Activated naive CD8-positive, alpha-beta T cell treated with anti-CD3 and anti-CD28 coated beads for 36 hours (primary cell): ENCODE measurements at regions not wholly inside any gene's neighbourhood (a gene's known extent, or its start where the extent isn't known, plus 50 kb on each side); places are given as distances from the start of the nearest gene placed in this dataset.

ENCODE experiments used
- DNase-seq: peaks from one replicate; pipeline ENCODE4 v3.0.0; 2021
- H3K27ac Mint-ChIP-seq: one replicate; pipeline ENCODE4 v1.8.0; 2022; ENCODE audit warnings: mild to moderate bottlenecking, moderate library complexity, mixed read lengths
- H3K27me3 Mint-ChIP-seq: one replicate; pipeline ENCODE4 v1.8.0; 2022; ENCODE audit warnings: mild to moderate bottlenecking, mixed read lengths
- H3K36me3 Mint-ChIP-seq: one replicate; pipeline ENCODE4 v1.8.0; 2021; ENCODE audit warnings: mild to moderate bottlenecking, mixed read lengths
- H3K4me1 Mint-ChIP-seq: one replicate; pipeline ENCODE4 v1.8.0; 2021; ENCODE audit warnings: mixed read lengths
- H3K4me3 Mint-ChIP-seq: one replicate; pipeline ENCODE4 v1.8.0; 2022; ENCODE audit warnings: mild to moderate bottlenecking, moderate library complexity, mixed read lengths
- H3K9me3 Mint-ChIP-seq: one replicate; pipeline ENCODE4 v1.8.0; 2022; ENCODE audit warnings: mixed read lengths

DNA sequence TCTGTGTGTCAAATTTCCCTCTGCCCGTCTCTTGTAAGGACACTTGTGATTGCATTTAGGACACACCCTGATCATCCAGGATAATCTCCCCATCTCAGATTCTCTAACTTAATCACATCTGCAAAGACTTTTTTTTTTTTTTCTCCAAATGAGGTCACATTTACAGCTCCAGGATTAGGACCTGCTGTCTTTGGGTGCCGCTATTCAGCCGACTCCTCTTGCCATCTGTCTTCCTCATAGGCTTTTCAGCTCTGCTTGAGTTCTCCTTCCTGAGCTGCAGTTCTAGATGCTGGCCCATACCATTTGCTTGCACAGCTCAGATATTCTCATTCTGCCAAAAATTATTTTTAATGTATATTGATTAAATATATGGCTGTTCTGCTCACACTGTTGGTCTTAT, 94.3 kb upstream of the TLE3 start:
- Mint-ChIP-seq H3K27me3 (no peaks in the 10 kb centered on the region), H3K9me3 (peaks cover 3% of the 10 kb centered on the region), H3K36me3 (no peaks in the 10 kb centered on the region), H3K4me3 (no peak overlapping the region), H3K27ac (no peak overlapping the region), H3K4me1 (no peaks in the 10 kb centered on the region)
- no peak for DNase-seq

DNA sequence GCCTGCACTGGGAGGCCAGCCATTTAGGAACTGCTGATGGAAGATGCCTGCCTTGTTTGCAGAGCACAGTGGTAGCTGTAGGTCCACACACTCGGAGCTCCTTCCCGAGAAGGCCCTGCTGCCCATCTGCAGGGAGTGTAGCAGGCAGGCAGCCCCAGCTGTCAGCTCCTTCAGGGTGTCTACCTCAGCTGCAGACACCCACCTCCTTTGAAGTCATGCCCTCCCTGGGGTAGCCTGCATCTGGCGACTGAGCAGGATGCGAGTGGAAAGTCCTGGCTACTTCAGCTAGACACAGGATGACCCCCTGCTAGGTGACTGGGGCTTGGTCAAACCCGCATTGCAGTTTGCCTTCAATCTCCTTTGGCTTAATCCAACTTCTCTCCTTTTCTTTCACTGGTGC, 93.2 kb upstream of the TLE3 start:
- H3K4me1 Mint-ChIP-seq: no peaks in the 10 kb centered on the region
- no peaks in the 10 kb centered on the region for H3K36me3 Mint-ChIP-seq
- no peak overlapping the region for H3K27ac Mint-ChIP-seq
- peaks cover 3% of the 10 kb centered on the region for H3K9me3 Mint-ChIP-seq
- no peaks in the 10 kb centered on the region for H3K27me3 Mint-ChIP-seq
- no peak for DNase-seq
- no peak overlapping the region for H3K4me3 Mint-ChIP-seq

DNA sequence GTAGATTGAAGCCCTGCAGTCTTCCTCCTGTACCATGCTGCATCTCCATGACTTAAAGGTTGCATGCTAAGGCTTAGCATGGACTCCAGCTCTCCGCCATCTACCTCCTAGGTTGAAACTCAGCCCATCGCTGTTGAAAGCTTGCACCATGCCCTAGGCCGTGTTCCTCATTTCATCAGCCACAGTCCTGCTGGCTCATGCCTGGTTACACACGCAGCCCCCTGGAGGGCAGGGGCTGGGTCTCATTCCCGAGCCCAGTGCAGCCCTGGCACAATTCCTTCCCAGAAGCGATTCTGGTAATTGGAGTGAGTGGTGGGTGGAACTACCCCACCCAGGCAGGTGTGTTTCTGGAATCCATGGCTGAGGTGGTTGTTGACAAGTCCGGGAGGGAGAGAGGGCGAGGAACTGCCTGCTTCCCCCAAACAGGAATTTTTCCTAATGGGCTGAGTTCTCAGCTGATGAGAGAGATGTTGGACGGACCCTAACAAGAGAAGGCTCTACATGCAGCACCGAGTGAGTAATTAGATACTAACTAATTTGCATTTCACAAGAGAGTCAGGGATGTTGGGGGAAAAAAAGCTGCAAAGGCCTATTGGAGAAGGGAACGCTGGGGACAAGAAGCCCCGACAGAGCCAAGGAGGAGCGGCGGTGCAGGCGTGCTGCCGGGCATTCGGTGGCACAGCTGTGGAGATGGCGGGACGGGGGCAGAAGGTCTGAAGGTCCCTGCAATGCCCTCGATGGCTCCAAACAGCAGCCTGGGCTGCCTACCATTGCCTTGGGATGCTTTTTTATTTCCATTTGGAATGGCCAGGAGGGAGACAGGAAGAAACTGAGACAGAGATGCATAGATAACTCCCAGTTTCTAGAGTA, 92.3 kb upstream of the TLE3 start:
- Mint-ChIP-seq H3K36me3 (no peaks in the 10 kb centered on the region), H3K27me3 (no peaks in the 10 kb centered on the region), H3K4me3 (no peak overlapping the region), H3K9me3 (peaks cover 3% of the 10 kb centered on the region), H3K4me1 (no peaks in the 10 kb centered on the region), H3K27ac (no peak overlapping the region)
- no peak for DNase-seq

DNA sequence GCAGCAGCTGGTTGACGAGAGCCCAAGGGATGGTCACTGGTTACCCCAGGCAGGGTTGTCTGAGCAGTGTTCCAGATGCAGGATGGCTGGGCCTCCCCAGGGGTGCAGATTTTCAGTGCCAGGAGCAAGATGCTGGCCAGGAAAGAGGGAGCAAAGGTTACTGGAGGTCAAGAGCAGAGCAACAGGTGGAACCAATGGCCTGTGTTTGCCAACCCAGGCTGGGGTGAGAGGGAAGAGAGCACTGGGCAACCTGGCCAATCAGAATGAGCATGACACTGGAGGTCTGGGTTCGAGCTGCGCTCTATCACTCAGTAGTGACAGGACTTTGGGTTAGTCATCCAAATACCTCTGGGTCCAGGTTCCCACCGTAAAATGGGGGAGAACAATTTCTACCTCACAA, 90.6 kb upstream of the TLE3 start:
- Mint-ChIP-seq H3K27ac (no peak overlapping the region), H3K4me3 (no peak overlapping the region), H3K36me3 (no peaks in the 10 kb centered on the region), H3K9me3 (peaks cover 3% of the 10 kb centered on the region), H3K27me3 (no peaks in the 10 kb centered on the region), H3K4me1 (no peaks in the 10 kb centered on the region)
- no peak for DNase-seq

DNA sequence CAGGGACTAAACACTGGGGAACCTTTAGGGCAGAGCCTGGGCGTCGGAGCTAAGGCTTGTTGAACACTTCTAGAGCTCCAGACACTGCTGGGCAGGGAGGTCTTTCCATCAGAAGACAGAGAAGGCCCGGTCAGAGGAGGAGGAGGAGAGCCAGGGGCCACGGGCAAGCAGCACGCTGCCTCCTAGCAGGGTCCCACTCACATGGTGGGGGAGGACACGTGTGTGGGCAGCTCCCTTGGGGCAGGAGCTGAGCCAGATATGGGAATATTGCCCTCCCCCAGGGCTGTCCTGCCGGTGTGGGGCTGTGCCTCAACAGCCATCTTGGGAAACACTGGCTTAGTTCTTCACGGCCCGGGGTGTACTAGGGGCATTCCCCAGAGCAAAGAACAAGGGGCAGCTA, 89.6 kb upstream of the TLE3 start:
- H3K9me3 Mint-ChIP-seq: peaks cover 3% of the 10 kb centered on the region
- no peak overlapping the region for H3K4me3 Mint-ChIP-seq
- H3K36me3 Mint-ChIP-seq: no peaks in the 10 kb centered on the region
- no peak for DNase-seq
- no peak overlapping the region for H3K27ac Mint-ChIP-seq
- no peaks in the 10 kb centered on the region for H3K4me1 Mint-ChIP-seq
- H3K27me3 Mint-ChIP-seq: peaks cover 3% of the 10 kb centered on the region

DNA sequence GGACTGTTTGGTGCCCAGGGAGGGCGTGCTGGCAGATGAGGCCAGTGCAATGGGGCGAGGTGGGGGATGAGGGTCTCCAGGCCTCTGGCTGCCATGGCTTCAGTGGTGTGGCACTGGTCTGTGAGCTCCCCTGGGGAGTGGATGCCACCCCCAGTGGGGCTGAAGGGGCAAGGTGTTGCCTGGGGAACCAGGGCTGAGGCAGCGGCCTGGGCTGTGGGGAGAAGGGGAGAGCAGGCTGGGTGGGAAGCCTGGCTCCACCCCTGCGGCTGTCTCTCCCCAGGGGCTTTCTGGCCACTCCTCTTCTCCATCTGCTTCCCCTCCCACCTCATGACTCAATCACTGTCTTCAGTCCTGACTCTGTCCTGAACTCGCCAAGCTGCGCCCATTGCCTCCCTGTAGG, 88.4 kb upstream of the TLE3 start:
- Mint-ChIP-seq H3K36me3 (no peaks in the 10 kb centered on the region), H3K27ac (no peak overlapping the region), H3K4me3 (no peak overlapping the region), H3K4me1 (no peaks in the 10 kb centered on the region), H3K27me3 (peaks cover 6% of the 10 kb centered on the region), H3K9me3 (no peaks in the 10 kb centered on the region)
- no peak for DNase-seq

DNA sequence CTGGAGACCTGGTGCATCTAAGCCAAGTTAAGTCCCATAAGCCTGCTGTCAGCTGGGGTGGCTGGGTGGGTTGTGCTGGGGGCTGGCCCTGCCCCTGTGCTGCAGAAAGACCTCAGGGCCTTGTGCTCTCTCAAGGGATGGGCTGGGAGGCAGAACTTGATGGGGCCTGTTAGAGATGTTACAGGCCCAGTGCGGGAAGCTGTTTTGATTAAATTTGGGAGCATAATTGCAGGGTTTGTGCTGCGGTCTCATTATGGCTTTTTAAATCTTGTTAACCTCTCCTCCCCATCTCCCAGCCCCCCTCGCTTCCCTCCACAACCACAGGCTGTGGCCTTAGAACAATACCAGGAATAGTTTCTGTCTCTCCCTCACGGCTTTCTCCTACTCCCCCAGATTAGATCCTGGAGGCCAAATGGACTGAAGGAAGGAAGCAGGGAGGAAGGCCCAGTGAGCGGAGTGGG, 87.6 kb upstream of the TLE3 start:
- Mint-ChIP-seq H3K4me3 (no peak overlapping the region), H3K27me3 (peaks cover 6% of the 10 kb centered on the region), H3K36me3 (no peaks in the 10 kb centered on the region), H3K27ac (no peak overlapping the region), H3K9me3 (no peaks in the 10 kb centered on the region), H3K4me1 (peaks cover 4% of the 10 kb centered on the region)
- DNase-seq: no peak

DNA sequence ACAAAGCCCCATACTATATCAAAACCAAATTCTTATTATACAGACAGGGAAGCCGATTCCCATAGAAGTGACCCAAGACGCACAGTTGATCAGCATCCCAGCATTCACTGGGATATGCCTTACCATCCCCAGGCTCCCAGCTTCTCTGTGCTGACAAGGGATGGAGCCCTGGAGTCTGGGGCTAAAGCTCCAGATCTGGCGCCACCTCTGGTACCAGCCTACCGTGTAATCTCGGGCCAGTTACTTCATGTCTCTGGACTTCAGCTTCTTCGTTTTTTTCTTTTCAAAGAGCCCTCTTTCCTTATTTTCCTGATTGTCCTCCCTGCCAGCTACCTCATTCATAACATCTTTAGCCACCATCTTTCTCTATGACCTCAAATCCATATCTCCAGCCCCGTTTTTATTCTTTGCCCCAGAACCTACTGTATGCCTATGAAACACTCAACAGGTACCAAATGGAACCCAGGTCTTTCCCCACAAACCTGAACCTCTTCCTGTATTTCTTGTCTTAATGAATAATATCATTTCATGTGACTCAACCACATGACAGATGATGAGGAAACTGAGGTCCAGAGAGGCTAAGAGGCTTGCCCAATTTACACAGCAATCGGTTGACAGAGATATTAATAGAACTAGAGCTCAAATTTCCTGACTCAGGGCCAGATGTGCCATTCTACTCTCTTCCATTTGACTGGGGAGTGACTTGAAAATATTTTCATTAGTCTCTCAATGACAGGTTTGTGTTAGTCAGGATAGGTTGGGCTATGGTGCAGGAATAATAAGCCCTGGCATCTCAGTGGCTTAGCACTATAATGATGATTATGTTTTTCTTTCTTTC, 85.4 kb upstream of the TLE3 start:
- Mint-ChIP-seq H3K4me1 (peaks cover 4% of the 10 kb centered on the region), H3K9me3 (no peaks in the 10 kb centered on the region), H3K4me3 (no peak overlapping the region), H3K27me3 (peaks cover 6% of the 10 kb centered on the region), H3K27ac (no peak overlapping the region), H3K36me3 (no peaks in the 10 kb centered on the region)
- no peak for DNase-seq

DNA sequence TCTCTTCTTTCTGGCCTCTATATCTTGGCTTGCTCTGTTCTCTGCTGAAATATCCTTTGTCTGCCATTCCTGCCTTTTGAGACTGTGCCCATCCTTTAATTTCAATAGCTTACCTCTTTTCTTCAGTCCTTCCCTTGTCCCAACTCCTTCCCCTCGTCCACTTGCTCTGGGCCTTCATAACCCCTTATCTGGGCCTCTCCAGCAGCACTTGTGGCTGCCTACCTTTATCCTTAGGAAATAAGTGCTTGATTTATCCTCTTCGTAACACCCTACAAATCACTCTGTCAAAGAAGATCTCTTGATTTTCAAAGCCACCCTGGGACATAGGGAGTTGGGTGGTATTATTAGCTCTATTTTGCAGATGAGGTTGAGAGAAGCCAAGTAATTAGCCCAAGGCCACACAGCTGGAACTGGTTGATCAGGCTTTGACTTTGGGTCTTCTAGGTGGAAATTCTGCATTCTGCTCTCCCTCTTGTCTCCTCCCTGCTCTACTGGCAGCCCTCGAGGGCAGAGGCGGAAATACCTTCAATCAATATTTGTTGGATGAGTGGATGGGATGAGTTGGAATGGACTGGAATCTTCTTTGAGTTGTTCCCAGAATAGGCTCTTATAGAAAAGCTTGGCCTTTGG, 84.0 kb upstream of the TLE3 start:
- Mint-ChIP-seq H3K27me3 (peaks cover 6% of the 10 kb centered on the region), H3K9me3 (no peaks in the 10 kb centered on the region), H3K4me3 (no peak overlapping the region), H3K4me1 (peaks cover 4% of the 10 kb centered on the region), H3K27ac (no peak overlapping the region), H3K36me3 (no peaks in the 10 kb centered on the region)
- no peak for DNase-seq

DNA sequence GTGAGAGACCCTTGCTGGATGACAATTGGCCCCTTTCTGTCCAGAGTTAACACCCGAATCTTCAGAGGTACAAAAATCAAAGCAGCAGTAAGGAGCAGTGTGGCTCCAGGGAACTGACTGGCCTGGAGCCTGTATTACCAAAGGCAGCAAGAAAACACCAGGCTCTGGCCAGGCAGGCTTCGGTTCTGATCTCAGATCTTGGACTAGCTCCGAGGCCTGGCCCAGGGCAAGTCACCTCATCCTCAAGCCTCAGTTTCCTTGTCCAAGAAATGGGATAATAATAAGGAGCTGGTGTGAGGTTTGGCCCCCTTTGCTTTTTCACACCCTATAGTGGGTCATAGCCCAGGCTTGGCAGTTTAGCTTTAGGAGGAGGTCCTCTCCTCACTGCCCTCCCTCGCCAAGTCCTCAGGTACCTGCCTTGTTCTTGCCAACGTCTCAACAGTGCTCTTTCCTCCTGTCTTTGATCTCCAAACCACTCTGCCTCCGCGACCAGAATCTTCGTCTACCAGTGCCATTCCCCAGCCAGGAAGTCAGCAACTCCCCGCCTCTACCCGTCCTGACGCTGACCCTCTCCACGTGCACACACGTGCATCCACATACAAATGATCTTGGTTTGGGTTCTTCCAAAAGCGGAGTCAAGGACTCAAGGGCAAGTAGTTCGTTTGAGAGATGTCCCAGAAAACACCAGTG, 82.6 kb upstream of the TLE3 start:
- Mint-ChIP-seq H3K27me3 (peaks cover 6% of the 10 kb centered on the region), H3K4me3 (no peak overlapping the region), H3K9me3 (no peaks in the 10 kb centered on the region), H3K36me3 (no peaks in the 10 kb centered on the region), H3K27ac (no peak overlapping the region), H3K4me1 (peaks cover 4% of the 10 kb centered on the region)
- no peak for DNase-seq

DNA sequence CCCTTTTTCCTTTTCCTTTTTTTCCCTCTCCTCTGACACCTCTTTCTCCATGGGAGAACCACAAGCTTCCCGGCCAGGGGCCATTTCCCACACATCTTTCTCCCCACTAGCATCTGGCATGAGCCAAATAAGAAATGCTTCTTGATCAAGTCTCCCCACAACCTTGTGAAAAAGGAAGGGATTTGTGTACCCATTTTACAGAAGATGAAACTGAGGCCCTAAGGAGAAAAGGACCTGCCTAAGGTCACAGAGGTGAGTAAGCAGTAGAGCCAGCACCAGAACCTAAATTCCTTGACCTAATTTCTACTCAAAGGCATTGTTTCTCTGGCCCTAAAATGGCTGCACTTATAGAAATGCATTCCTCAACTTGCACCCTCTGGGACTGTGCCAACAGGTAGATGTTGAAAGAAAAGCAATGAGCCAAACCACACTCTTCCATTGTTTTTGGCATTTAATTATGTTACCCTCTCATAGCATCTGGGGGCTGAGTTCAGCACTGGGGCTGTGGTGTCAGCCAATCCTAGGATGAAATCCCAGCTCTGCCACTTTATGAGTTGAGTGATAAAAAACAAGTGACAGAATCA, 81.7 kb upstream of the TLE3 start:
- H3K4me1 Mint-ChIP-seq: peaks cover 4% of the 10 kb centered on the region
- DNase-seq: no peak
- peaks cover 6% of the 10 kb centered on the region for H3K27me3 Mint-ChIP-seq
- H3K36me3 Mint-ChIP-seq: no peaks in the 10 kb centered on the region
- H3K4me3 Mint-ChIP-seq: no peak overlapping the region
- H3K9me3 Mint-ChIP-seq: no peaks in the 10 kb centered on the region
- no peak overlapping the region for H3K27ac Mint-ChIP-seq

DNA sequence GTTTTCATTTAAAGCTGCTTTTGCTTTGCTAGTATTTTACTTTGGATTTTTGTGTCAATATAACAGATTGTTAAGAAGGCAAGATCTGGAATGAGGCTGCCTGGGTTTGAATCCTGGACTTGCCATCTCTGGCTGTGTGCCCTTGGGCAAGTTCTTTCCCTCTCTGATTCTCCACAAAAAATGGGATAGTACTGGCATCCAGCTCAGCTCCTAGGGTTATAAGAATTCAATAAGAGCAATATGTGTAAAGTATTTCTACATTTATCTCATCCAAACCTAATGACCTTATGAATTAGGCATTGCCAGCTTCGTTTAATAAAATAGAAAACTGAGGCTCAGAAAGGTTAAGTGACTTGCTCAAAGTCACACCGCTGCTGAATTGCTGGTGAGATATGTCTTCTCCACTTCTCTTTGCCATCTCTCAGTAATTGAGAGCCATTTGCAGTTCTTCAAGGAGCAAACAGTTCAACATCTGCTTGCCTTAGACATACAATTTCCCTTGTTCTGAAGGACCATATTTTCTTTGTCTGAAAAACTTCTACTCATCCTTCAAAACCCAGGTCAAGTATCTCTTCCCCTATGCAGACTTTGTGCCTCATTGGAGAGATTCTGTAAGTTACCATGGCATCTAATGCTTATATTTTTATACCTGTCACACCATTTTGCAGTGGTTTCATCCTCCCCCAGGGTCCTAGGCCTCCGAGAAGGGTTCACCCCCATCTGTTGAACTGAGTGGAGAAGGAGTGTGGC, 80.8 kb upstream of the TLE3 start:
- no peak overlapping the region for H3K27ac Mint-ChIP-seq
- H3K36me3 Mint-ChIP-seq: no peaks in the 10 kb centered on the region
- peaks cover 4% of the 10 kb centered on the region for H3K4me1 Mint-ChIP-seq
- H3K9me3 Mint-ChIP-seq: no peaks in the 10 kb centered on the region
- no peak overlapping the region for H3K4me3 Mint-ChIP-seq
- no peak for DNase-seq
- H3K27me3 Mint-ChIP-seq: peaks cover 6% of the 10 kb centered on the region

DNA sequence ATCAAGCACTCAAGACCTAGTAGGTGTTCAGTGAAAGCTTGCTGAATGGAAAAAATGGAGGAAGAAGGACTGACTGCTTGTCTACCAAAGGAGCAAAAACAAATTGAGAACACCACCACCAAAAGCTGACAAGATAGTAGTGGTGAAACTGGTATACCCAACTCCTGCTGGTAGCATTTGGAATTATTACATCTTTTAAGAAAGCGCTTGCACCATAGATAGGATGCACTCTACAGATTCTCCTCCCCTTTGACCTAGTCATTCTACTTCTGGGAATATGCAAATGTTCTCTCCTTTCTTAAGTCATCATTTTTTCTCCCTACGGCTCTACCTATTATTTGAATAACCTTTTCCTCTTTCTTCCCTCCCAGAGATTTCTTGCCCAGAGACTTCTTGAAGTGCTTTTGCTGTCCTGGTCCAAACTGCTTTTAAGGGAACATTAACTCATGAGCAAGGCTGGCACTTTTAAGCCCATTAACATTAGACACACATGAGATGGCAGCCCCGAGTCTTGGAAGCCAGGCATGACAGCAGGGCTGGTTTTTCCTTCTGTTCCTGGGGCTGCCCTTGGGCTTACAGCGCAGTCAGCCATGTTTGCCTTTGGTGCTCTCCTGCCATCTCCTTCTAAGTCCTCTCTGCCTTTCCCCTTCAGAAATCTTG, 75.0 kb upstream of the TLE3 start:
- DNase-seq: no peak
- no peak overlapping the region for H3K27ac Mint-ChIP-seq
- no peak overlapping the region for H3K4me3 Mint-ChIP-seq
- no peaks in the 10 kb centered on the region for H3K27me3 Mint-ChIP-seq
- no peaks in the 10 kb centered on the region for H3K4me1 Mint-ChIP-seq
- H3K36me3 Mint-ChIP-seq: no peaks in the 10 kb centered on the region
- no peaks in the 10 kb centered on the region for H3K9me3 Mint-ChIP-seq

DNA sequence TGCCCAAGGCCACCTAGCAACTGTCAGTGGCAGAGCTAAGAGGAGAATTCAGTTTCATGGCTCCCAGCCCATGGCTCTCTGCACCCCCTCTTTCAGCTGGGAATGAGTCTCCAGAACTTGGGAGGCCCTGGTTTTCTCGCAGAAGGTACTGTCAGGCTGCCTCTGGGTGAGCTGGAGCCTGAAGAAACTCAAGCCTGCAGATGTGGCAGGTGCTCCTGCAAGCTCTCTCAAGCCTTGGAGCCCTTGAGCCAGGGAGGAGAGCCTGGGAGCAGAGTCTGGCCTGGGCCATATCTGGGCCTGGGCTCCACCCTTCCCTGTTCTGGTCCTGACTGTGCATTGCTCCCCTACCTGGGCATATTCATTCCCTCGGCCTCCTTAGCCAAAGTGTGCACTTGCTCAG, 74.4 kb upstream of the TLE3 start:
- no peaks in the 10 kb centered on the region for H3K36me3 Mint-ChIP-seq
- no peaks in the 10 kb centered on the region for H3K4me1 Mint-ChIP-seq
- no peak overlapping the region for H3K27ac Mint-ChIP-seq
- H3K27me3 Mint-ChIP-seq: no peaks in the 10 kb centered on the region
- H3K4me3 Mint-ChIP-seq: no peak overlapping the region
- H3K9me3 Mint-ChIP-seq: no peaks in the 10 kb centered on the region
- DNase-seq: no peak
